ENCODE measurements at regions not wholly inside any gene's neighbourhood (a gene's known extent, or its start where the extent isn't known, plus 50 kb on each side); places are given as distances from the start of the nearest gene placed in this dataset.

DNA sequence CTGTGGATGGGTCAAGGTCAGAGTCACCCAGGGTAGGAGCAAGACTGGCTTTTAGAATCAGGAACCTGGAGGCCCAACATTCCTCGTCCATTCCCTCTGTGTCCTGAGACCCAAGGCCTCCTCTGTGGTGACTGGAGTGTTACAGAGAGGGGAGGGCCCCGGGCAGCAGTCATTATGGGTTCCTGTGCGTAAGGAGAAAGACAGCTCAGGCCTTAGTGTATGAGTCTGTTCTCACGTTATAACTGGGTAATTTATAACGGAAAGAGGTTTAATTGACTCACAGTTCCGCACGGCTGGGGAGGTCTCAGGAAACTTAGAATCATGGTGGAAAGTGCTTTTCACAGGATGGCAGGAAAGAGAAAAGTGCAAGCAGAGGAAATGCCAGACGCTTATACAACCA lies 422.3 kb downstream of the TCERG1L start:
- TF ChIP-seq, protein P1, sequence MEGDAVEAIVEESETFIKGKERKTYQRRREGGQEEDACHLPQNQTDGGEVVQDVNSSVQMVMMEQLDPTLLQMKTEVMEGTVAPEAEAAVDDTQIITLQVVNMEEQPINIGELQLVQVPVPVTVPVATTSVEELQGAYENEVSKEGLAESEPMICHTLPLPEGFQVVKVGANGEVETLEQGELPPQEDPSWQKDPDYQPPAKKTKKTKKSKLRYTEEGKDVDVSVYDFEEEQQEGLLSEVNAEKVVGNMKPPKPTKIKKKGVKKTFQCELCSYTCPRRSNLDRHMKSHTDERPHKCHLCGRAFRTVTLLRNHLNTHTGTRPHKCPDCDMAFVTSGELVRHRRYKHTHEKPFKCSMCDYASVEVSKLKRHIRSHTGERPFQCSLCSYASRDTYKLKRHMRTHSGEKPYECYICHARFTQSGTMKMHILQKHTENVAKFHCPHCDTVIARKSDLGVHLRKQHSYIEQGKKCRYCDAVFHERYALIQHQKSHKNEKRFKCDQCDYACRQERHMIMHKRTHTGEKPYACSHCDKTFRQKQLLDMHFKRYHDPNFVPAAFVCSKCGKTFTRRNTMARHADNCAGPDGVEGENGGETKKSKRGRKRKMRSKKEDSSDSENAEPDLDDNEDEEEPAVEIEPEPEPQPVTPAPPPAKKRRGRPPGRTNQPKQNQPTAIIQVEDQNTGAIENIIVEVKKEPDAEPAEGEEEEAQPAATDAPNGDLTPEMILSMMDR (IDR thresholded peaks at IDR 0.05) = no peak
- TF ChIP-seq POLR2A (IDR thresholded peaks at IDR 0.05) = no peak
